Heart left ventricle (tissue), 13 donors: ENCODE measurements at regions not wholly inside any gene's neighbourhood (a gene's known extent, or its start where the extent isn't known, plus 50 kb on each side); places are given as distances from the start of the nearest gene placed in this dataset.

Source experiments
- CTCF ChIP-seq, 12 donors: fragments of 200-600 bp; sonication (generic) in 4 of 12; IDR thresholded peaks; one replicate each; pipeline versions ENCODE4 v1.5.0 to v1.8.0; 2018 to 2022; ENCODE audit warnings: antibody characterized with exemption in 12 of 12, mild to moderate bottlenecking in 5 of 12
- POLR2A ChIP-seq, 2 donors: fragments of 450-650 bp; IDR thresholded peaks; one replicate each; pipeline ENCODE4 v1.6.1; 2017; ENCODE audit warnings: antibody characterized with exemption in 2 of 2, mild to moderate bottlenecking in 2 of 2, moderate library complexity in 2 of 2
- donor health status: ischemic (EF 13 %, LVEDD 7.1; RV severe dilation, severe dysfunction).
- donor health status: DM: no; HTN: yes; CAD: no.
- donor health status: DM: no; HTN: no; CAD: no.
- donor health status: ischemic (EF 25% LVEDD 6.9; RV normal size, moderate dysfunction).
- donor health status: ischemic (EF 25% LVEDD 5.7; RV mildly dilated, moderate dysfunction).
- donor health status: ischemic (EF 35%, LVEDD 5.7; RV mildly dilated, moderate dysfunction).
- donor health status: nonischemic (EF 11% LVEDD 7.7; RV severe dilation, severe dysfunction).
- donor health status: DM: yes; HTN: yes; CAD: no.
- donor health status: PGD.
- donor health status: ischemic (EF 29% LVEDD 5.4; RV normal size, mild dysfunction).
- donor health status: nonischemic (EF 23%, LVEDD 6.1; RV moderate dilation, normal function).

- no peak for TF ChIP-seq CTCF (IDR thresholded peaks at IDR 0.05)
- no peak for TF ChIP-seq POLR2A (IDR thresholded peaks at IDR 0.05)
Observed at GRCh38 chr2:217638533-217638932, 364.3 kb downstream of the TNS1 start.
